GM12891 (cell line): ENCODE measurements at regions not wholly inside any gene's neighbourhood (a gene's known extent, or its start where the extent isn't known, plus 50 kb on each side); places are given as distances from the start of the nearest gene placed in this dataset.

Source experiments
- PAX5 ChIP-seq: IDR thresholded peaks from 2 replicates; pipeline ENCODE4 v1.6.1; 2011; ENCODE audit warnings: low read length, moderate library complexity, mild to moderate bottlenecking; ENCODE audit not compliant: insufficient read depth, severe bottlenecking
- POLR2A ChIP-seq: IDR thresholded peaks from 2 replicates; pipeline ENCODE4 v1.6.1; 2011; ENCODE audit warnings: low read depth, low read length, control low read depth
- TAF1 ChIP-seq: IDR thresholded peaks from 2 replicates; pipeline ENCODE4 v1.6.1; 2011; ENCODE audit warnings: low read depth, low read length, control low read depth

DNA sequence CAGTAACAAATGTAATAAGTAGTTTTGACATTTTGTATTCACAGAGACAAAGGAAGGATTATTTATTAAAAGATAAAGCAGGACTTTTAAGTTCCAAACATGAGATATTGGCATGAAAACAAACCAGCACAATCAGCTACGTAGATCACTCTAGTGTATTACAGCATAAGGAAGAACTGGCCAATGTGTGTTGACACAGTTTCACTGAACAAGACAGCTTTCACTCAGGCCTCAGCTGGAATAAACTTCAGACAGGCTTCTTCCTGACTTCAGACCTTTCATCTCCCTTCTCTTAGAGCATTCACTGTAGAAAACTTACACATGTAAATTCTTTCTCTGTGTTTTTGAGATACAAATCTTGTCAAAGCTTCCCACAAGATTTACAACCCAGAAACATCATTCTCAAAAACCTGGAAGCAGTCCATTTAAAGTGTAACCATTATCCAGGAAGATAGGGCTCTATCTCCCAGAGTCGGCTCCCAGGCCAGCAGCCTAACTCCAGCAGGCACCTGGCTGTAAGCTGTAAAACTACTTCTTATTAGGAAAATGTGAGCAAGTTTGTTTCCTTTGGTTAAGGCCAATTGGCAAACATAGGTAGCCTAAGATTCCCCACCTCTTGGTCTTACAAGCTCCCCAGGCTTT is 768.3 kb upstream of the CDH7 start:
- no peak for TF ChIP-seq PAX5
- TF ChIP-seq POLR2A, result no peak
- TF ChIP-seq TAF1, result no peak
